H9 (cell line): ENCODE measurements at regions not wholly inside any gene's neighbourhood (a gene's known extent, or its start where the extent isn't known, plus 50 kb on each side); places are given as distances from the start of the nearest gene placed in this dataset.

Source experiments
- DNase-seq: peaks from one replicate; pipeline ENCODE4 v3.0.0-alpha.2; 2017
- H2AFZ ChIP-seq: one replicate; pipeline ENCODE4 v1.6.1; 2013; ENCODE audit warnings: mild to moderate bottlenecking, low read length, control low read depth, moderate library complexity
- H2AK5ac ChIP-seq: 2 replicates; pipeline ENCODE4 v1.6.1; 2013; ENCODE audit warnings: low read length, control low read depth, mixed read lengths; ENCODE audit not compliant: insufficient read length
- H2BK120ac ChIP-seq: one replicate; pipeline ENCODE4 v1.6.1; 2013; ENCODE audit warnings: low read depth, mild to moderate bottlenecking, low read length, control low read depth, inconsistent platforms; ENCODE audit not compliant: poor library complexity, severe bottlenecking
- H2BK12ac ChIP-seq: 2 replicates; pipeline ENCODE4 v1.6.1; 2013; ENCODE audit warnings: low read length, control low read depth, mixed read lengths, low read depth; ENCODE audit not compliant: insufficient read length
- H2BK15ac ChIP-seq: 2 replicates; pipeline ENCODE4 v1.6.1; 2013; ENCODE audit warnings: low read depth, low read length, control low read depth
- H2BK20ac ChIP-seq: one replicate; pipeline ENCODE4 v1.6.1; 2013; ENCODE audit warnings: low read depth, mild to moderate bottlenecking, low read length, control low read depth, inconsistent platforms; ENCODE audit not compliant: poor library complexity, severe bottlenecking
- H2BK5ac ChIP-seq: 2 replicates; pipeline ENCODE4 v1.6.1; 2013; ENCODE audit warnings: low read length, control low read depth, mixed read lengths; ENCODE audit not compliant: insufficient read length
- H3K14ac ChIP-seq: 2 replicates; pipeline ENCODE4 v1.6.1; 2013; ENCODE audit warnings: low read length, control low read depth; ENCODE audit not compliant: insufficient read depth
- H3K18ac ChIP-seq: 2 replicates; pipeline ENCODE4 v1.6.1; 2013; ENCODE audit warnings: low read depth, mild to moderate bottlenecking, mixed read lengths, low read length, control low read depth; ENCODE audit not compliant: insufficient read length
- H3K23ac ChIP-seq: 2 replicates; pipeline ENCODE4 v1.6.1; 2013; ENCODE audit warnings: low read length, control low read depth, mixed read lengths, low read depth; ENCODE audit not compliant: insufficient read length
- H3K23me2 ChIP-seq: 2 replicates; pipeline ENCODE4 v1.6.1; 2013; ENCODE audit warnings: low read depth, mild to moderate bottlenecking, mixed read lengths, low read length, control low read depth; ENCODE audit not compliant: insufficient read length, poor library complexity, severe bottlenecking
- H3K27ac ChIP-seq: 2 replicates; pipeline ENCODE4 v1.5.1; 2013; ENCODE audit warnings: low read length, control low read depth, mixed read lengths, low read depth; ENCODE audit not compliant: insufficient read length
- H3K27me3 ChIP-seq: 2 replicates; pipeline ENCODE4 v1.6.1; 2013; ENCODE audit warnings: low read length, control low read depth, inconsistent platforms; ENCODE audit not compliant: insufficient read depth
- H3K4ac ChIP-seq: 2 replicates; pipeline ENCODE4 v1.6.1; 2013; ENCODE audit warnings: low read depth, mild to moderate bottlenecking, control low read depth, inconsistent platforms, low read length, moderate library complexity
- H3K4me1 ChIP-seq: 2 replicates; pipeline ENCODE4 v1.6.1; 2013; ENCODE audit warnings: low read length, control low read depth, inconsistent platforms; ENCODE audit not compliant: insufficient read depth
- H3K4me2 ChIP-seq: 2 replicates; pipeline ENCODE4 v1.6.1; 2013; ENCODE audit warnings: low read length, control low read depth, mixed read lengths; ENCODE audit not compliant: insufficient read length, insufficient read depth
- H3K56ac ChIP-seq: 2 replicates; pipeline ENCODE4 v1.6.1; 2013; ENCODE audit warnings: low read depth, mild to moderate bottlenecking, mixed read lengths, low read length, control low read depth; ENCODE audit not compliant: insufficient read length
- H3K79me1 ChIP-seq: 2 replicates; pipeline ENCODE4 v1.6.1; 2013; ENCODE audit warnings: low read depth, mild to moderate bottlenecking, moderate library complexity, low read length, control low read depth, inconsistent platforms; ENCODE audit not compliant: insufficient read depth, poor library complexity, severe bottlenecking
- H3K79me2 ChIP-seq: 2 replicates; pipeline ENCODE4 v1.6.1; 2013; ENCODE audit warnings: low read length, control low read depth, inconsistent platforms; ENCODE audit not compliant: insufficient read depth
- H3K9ac ChIP-seq: 2 replicates; pipeline ENCODE4 v1.6.1; 2013; ENCODE audit warnings: low read length, control low read depth, mixed read lengths; ENCODE audit not compliant: insufficient read length; ENCODE audit errors: extremely low read depth
- H3K9me3 ChIP-seq: one replicate; pipeline ENCODE4 v1.6.1; 2013; ENCODE audit warnings: low read depth, low read length, inconsistent platforms; ENCODE audit not compliant: control insufficient read depth
- H3T11ph ChIP-seq: one replicate; pipeline ENCODE4 v1.6.1; 2013; ENCODE audit warnings: mild to moderate bottlenecking, low read length, control low read depth, inconsistent platforms
- H4K20me1 ChIP-seq: one replicate; pipeline ENCODE4 v1.6.1; 2013; ENCODE audit not compliant: control insufficient read depth, insufficient read length, insufficient read depth
- H4K5ac ChIP-seq: 2 replicates; pipeline ENCODE4 v1.6.1; 2013; ENCODE audit warnings: low read depth, mild to moderate bottlenecking, mixed read lengths, low read length, control low read depth; ENCODE audit not compliant: insufficient read length
- H4K8ac ChIP-seq: replicated peaks from 2 replicates; pipeline ENCODE4 v1.6.1; 2013; ENCODE audit warnings: low read length, control low read depth, mixed read lengths, low read depth; ENCODE audit not compliant: insufficient read length
- H4K91ac ChIP-seq: 2 replicates; pipeline ENCODE4 v1.6.1; 2013; ENCODE audit warnings: low read depth, mild to moderate bottlenecking, moderate library complexity, mixed read lengths, low read length, control low read depth; ENCODE audit not compliant: insufficient read length
- H3K27ac Mint-ChIP-seq, 3 experiments: 2 replicates in 2 of 3; 3 replicates in 1 of 3; pipeline ENCODE4 v1.8.0; 2020 to 2021; ENCODE audit warnings: mixed read lengths in 3 of 3, mild to moderate bottlenecking in 1 of 3, moderate library complexity in 1 of 3
- H3K27me3 Mint-ChIP-seq: 2 replicates; pipeline ENCODE4 v1.8.0; 2021; ENCODE audit warnings: low read depth, mild to moderate bottlenecking, moderate library complexity, mixed read lengths
- H3K36me3 Mint-ChIP-seq, 3 experiments: 2 replicates in 2 of 3; 3 replicates in 1 of 3; pipeline ENCODE4 v1.8.0; 2020 to 2021; ENCODE audit warnings: low read depth in 3 of 3, mixed read lengths in 3 of 3; ENCODE audit not compliant: insufficient read depth in 1 of 3
- H3K4me1 Mint-ChIP-seq, 2 experiments: 2 replicates each; pipeline ENCODE4 v1.8.0; 2020; ENCODE audit warnings: mixed read lengths in 2 of 2
- H3K4me3 Mint-ChIP-seq, 2 experiments: 2 replicates in 1 of 2; 3 replicates in 1 of 2; pipeline ENCODE4 v1.8.0; 2020 to 2021; ENCODE audit warnings: mild to moderate bottlenecking in 2 of 2, mixed read lengths in 2 of 2, moderate library complexity in 1 of 2
- H3K9me3 Mint-ChIP-seq, 2 experiments: 2 replicates in 1 of 2; 3 replicates in 1 of 2; pipeline ENCODE4 v1.8.0; 2020; ENCODE audit warnings: mild to moderate bottlenecking in 2 of 2, mixed read lengths in 2 of 2, moderate library complexity in 1 of 2
- WGBS: extraction: QIAGEN DNeasy Blood & Tissue Kit; methylation state at CpG from one replicate; pipeline ENCODE4 v1.1.7; 2013; ENCODE audit warnings: missing lambda C conversion rate, low lambda C conversion rate, mixed read lengths; ENCODE audit not compliant: insufficient read length; ENCODE audit errors: extremely low coverage; 5-methylcytosine and 5-hydroxymethylcytosine counted together
- TF ChIP-seq, protein P1 (sequence below): fragments of 200-600 bp; sonication (generic); conservative IDR thresholded peaks from 3 replicates; pipeline ENCODE4 v1.8.0; 2021; ENCODE audit warnings: antibody characterized with exemption, mild to moderate bottlenecking

DNA sequence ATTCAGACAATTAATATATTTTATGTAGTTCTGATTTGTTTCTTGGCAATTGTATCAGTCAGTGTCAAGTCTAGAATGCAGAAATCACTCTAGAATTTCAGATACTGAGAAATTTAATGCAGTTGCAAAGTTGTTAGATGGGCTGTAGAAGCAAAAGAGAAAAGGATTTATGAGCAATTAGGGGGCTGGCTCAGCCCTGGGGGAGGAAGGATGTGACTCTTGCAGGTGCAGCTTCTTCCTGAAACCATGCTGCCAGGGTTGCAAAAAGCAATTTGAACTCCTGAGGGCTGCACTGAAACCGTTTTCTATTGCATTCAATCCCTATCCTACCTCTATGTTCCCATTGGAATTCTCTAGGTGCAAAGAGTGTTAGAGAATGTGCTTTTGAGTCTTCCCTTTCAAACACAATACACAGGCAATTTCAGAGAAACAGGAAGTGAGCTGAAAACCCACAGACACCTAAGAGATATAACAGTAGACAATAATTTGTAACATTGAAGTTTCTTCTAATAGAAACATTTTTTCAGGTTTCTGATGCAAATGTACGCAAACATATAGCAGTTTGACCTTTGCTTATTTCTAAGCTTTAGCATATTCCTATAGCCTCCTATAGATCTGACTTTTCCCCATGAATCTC, 814.7 kb upstream of the ATXN8OS start:
- Histone ChIP-seq H3K23ac (no peak overlapping the region), H3K9me3 (no peaks in the 10 kb centered on the region), H4K5ac (no peak overlapping the region), H4K8ac (no peak overlapping the region), H3K9ac (no peak overlapping the region), H3K56ac (no peak overlapping the region), H2BK120ac (no peak overlapping the region), H2BK5ac (no peak overlapping the region), H3K4ac (no peak overlapping the region), H2AK5ac (no peak overlapping the region), H3K14ac (no peak overlapping the region), H2AFZ (no peak overlapping the region), H3K79me1 (no peaks in the 10 kb centered on the region), H2BK15ac (no peak overlapping the region), H2BK12ac (no peak overlapping the region), H3K27ac (no peak overlapping the region), H4K91ac (no peak overlapping the region), H3K18ac (no peak overlapping the region), H3K4me2 (no peak overlapping the region), H2BK20ac (no peak overlapping the region), H4K20me1 (no peaks in the 10 kb centered on the region), H3K23me2 (no peaks in the 10 kb centered on the region), H3T11ph (no peak overlapping the region), H3K4me1 (no peaks in the 10 kb centered on the region; the same call in 1 of the 2 replicates), H3K27me3 (no peaks in the 10 kb centered on the region), H3K79me2 (no peaks in the 10 kb centered on the region)
- Mint-ChIP-seq H3K27me3 (no peaks in the 10 kb centered on the region), H3K27ac (no peak overlapping the region), H3K4me1 (peaks cover 14 to 21% of the 10 kb centered on the region in 2 experiments), H3K9me3 (peaks cover 0 to 2% of the 10 kb centered on the region in 2 experiments; a peak in 1 of 5 replicates), H3K36me3 (peaks cover 0 to 10% (median 4%) of the 10 kb centered on the region in 3 experiments; a peak in 4 of 7 replicates), H3K4me3 (no peak overlapping the region)
- TF ChIP-seq, protein P1, sequence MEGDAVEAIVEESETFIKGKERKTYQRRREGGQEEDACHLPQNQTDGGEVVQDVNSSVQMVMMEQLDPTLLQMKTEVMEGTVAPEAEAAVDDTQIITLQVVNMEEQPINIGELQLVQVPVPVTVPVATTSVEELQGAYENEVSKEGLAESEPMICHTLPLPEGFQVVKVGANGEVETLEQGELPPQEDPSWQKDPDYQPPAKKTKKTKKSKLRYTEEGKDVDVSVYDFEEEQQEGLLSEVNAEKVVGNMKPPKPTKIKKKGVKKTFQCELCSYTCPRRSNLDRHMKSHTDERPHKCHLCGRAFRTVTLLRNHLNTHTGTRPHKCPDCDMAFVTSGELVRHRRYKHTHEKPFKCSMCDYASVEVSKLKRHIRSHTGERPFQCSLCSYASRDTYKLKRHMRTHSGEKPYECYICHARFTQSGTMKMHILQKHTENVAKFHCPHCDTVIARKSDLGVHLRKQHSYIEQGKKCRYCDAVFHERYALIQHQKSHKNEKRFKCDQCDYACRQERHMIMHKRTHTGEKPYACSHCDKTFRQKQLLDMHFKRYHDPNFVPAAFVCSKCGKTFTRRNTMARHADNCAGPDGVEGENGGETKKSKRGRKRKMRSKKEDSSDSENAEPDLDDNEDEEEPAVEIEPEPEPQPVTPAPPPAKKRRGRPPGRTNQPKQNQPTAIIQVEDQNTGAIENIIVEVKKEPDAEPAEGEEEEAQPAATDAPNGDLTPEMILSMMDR = no peak
- no peak for DNase-seq
- WGBS = no CpG with 5 or more reads among the region's 2 CpGs
